ENCODE measurements at regions not wholly inside any gene's neighbourhood (a gene's known extent, or its start where the extent isn't known, plus 50 kb on each side); places are given as distances from the start of the nearest gene placed in this dataset.

DNA sequence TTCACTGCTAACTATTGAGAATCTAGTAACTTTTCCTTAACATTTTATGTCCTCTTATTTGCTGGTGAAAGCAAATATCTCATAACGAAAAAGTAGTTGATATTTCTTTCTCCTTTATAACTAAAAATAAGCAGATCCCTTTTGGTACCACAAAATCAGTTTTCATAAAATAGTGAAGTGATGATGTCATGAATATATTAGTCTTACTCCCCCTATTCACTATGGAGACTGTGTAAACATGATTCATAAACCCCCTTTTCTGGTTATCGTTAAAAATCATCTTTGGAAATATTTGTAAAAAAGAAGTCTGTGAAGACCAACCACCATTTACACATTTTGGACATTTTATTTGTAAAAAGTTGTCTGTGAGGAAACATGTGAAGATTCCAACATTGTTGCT, 734.9 kb downstream of the NUP35 start:
- H3K36me3 ChIP-seq = no peaks in the 10 kb centered on the region
- no peak for DNase-seq
- no peaks in the 10 kb centered on the region for H3K27me3 ChIP-seq
- no peak overlapping the region for H3K4me3 ChIP-seq
- H3K27ac ChIP-seq = no peak overlapping the region
- no peaks in the 10 kb centered on the region for H3K4me1 ChIP-seq
- TF ChIP-seq POLR2A (IDR thresholded peaks at IDR 0.05) (no peak), POLR2AphosphoS5 (IDR thresholded peaks at IDR 0.05) (no peak), EP300 (IDR thresholded peaks at IDR 0.05) (no peak)
- TF ChIP-seq, protein P1, sequence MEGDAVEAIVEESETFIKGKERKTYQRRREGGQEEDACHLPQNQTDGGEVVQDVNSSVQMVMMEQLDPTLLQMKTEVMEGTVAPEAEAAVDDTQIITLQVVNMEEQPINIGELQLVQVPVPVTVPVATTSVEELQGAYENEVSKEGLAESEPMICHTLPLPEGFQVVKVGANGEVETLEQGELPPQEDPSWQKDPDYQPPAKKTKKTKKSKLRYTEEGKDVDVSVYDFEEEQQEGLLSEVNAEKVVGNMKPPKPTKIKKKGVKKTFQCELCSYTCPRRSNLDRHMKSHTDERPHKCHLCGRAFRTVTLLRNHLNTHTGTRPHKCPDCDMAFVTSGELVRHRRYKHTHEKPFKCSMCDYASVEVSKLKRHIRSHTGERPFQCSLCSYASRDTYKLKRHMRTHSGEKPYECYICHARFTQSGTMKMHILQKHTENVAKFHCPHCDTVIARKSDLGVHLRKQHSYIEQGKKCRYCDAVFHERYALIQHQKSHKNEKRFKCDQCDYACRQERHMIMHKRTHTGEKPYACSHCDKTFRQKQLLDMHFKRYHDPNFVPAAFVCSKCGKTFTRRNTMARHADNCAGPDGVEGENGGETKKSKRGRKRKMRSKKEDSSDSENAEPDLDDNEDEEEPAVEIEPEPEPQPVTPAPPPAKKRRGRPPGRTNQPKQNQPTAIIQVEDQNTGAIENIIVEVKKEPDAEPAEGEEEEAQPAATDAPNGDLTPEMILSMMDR (IDR thresholded peaks at IDR 0.05) = no peak
- no peaks in the 10 kb centered on the region for H3K9me3 ChIP-seq
- 76 to 82% methylated on average over 2 of the region's 2 CpGs for WGBS, 2 donors
- ATAC-seq (ENCODE audit: low FRiP score in 2 of 2) = no peak

DNA sequence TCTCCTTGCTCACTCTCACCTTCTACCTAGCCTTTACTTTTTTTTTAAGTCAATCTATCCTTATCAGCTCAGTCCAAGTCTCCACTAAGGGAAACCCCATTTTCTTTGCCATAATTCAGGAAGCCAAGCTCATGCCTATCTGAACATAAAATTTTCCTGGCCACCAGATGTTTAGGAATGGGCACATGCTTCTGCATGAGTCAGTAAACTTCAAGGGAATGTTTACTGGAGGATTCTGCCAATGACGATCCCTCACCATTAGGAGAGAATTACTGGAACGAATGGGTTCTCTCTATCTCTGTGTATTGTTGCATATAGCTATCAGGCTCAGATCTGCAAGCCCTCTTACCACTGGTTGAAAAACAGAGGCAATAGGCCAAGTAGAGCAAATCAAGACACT, 731.7 kb upstream of the ZNF804A start:
- Histone ChIP-seq H3K4me1 (no peaks in the 10 kb centered on the region), H3K36me3 (no peaks in the 10 kb centered on the region), H3K27ac (no peak overlapping the region), H3K27me3 (no peaks in the 10 kb centered on the region), H3K4me3 (no peak overlapping the region), H3K9me3 (no peaks in the 10 kb centered on the region)
- 82 to 87% methylated on average over 2 of the region's 2 CpGs for WGBS, 2 donors
- TF ChIP-seq, protein P1 (IDR thresholded peaks at IDR 0.05) = no peak
- TF ChIP-seq EP300 (IDR thresholded peaks at IDR 0.05) = no peak
- TF ChIP-seq POLR2AphosphoS5 (IDR thresholded peaks at IDR 0.05) = no peak
- no peak for TF ChIP-seq POLR2A (IDR thresholded peaks at IDR 0.05)
- no peak for ATAC-seq (ENCODE audit: low FRiP score in 2 of 2)
- DNase-seq = no peak

DNA sequence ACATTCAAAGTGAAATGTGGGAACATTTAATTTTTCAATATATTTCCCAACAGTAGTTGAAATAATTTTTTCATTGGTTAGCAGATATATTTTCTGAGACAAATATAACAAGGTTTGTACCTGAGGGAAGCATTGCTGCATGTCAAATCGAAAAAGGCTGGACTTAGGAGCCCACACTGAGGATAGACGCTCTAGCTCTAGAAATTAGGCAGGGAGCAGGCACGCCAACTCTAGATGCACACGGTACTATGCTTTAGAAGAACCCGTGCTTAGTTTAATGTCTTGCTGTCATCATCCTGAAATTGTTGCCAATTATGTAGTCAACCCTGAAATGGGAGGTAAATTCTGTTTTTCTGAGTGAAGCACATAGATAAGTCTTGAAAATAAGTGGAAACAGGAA, 731.1 kb upstream of the ZNF804A start:
- H3K36me3 ChIP-seq = no peaks in the 10 kb centered on the region
- TF ChIP-seq, protein P1 (IDR thresholded peaks at IDR 0.05) = no peak
- TF ChIP-seq POLR2AphosphoS5 (IDR thresholded peaks at IDR 0.05) (no peak), POLR2A (IDR thresholded peaks at IDR 0.05) (no peak), EP300 (IDR thresholded peaks at IDR 0.05) (no peak)
- DNase-seq (no peak), ATAC-seq (ENCODE audit: low FRiP score in 2 of 2) (no peak)
- H3K27ac ChIP-seq = no peak overlapping the region
- no peaks in the 10 kb centered on the region for H3K27me3 ChIP-seq
- H3K9me3 ChIP-seq = no peaks in the 10 kb centered on the region
- no peaks in the 10 kb centered on the region for H3K4me1 ChIP-seq
- WGBS, 2 donors = 71 to 91% methylated on average over 5 of the region's 5 CpGs
- H3K4me3 ChIP-seq = no peak overlapping the region

DNA sequence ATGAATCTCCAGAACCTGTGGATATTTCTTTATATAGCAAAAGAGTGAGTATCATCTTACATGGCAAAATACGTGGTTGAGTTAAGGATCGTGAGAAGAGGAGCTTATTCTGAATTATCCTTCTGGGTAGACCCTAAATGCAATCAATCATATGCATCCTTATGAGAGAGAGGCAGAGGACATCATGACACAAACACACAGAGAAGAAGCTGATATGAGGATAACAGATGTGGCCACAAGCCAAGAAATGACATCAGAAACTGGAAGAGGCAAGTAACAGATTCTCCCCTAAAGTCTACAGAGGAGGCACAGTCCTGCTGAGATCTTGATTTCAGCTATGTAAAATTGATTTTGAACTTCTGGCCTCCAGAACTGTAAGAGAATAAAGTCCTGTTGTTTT, 730.2 kb upstream of the ZNF804A start:
- Histone ChIP-seq H3K4me3 (no peak overlapping the region), H3K9me3 (no peaks in the 10 kb centered on the region), H3K4me1 (no peaks in the 10 kb centered on the region), H3K36me3 (no peaks in the 10 kb centered on the region), H3K27me3 (no peaks in the 10 kb centered on the region), H3K27ac (no peak overlapping the region)
- ATAC-seq (ENCODE audit: low FRiP score in 2 of 2) (no peak), DNase-seq (no peak)
- TF ChIP-seq POLR2A (IDR thresholded peaks at IDR 0.05) (no peak), POLR2AphosphoS5 (IDR thresholded peaks at IDR 0.05) (no peak), EP300 (IDR thresholded peaks at IDR 0.05) (no peak)
- TF ChIP-seq, protein P1 (IDR thresholded peaks at IDR 0.05) = no peak
- WGBS, 2 donors = 71 to 91% methylated on average over 2 of the region's 2 CpGs

DNA sequence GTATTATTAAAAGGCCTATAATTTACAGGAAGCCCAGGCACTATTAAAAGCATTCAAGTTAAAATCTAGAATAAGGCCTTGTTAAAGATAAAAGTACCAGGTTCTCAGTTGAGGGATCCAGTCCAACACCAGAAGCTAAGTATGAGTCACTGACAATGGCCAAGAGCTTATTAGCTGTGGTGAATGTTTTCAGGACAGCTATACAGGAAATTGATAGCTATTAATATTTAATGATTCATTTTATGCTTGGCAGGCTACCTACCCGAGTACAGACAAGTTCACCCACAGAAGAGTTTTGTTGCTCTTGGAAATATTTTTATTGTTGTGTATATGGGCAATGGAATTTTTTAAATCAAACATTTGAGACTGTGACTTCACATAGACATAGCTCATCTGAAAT, 729.6 kb upstream of the ZNF804A start:
- no peaks in the 10 kb centered on the region for H3K4me1 ChIP-seq
- H3K27me3 ChIP-seq = no peaks in the 10 kb centered on the region
- no peak for DNase-seq
- 28 to 45% methylated on average over 1 of the region's 1 CpG for WGBS, 2 donors
- no peak overlapping the region for H3K27ac ChIP-seq
- TF ChIP-seq, protein P1 (IDR thresholded peaks at IDR 0.05) = no peak
- TF ChIP-seq POLR2AphosphoS5 (IDR thresholded peaks at IDR 0.05) (no peak), EP300 (IDR thresholded peaks at IDR 0.05) (no peak), POLR2A (IDR thresholded peaks at IDR 0.05) (no peak)
- no peaks in the 10 kb centered on the region for H3K9me3 ChIP-seq
- no peaks in the 10 kb centered on the region for H3K36me3 ChIP-seq
- ATAC-seq (ENCODE audit: low FRiP score in 2 of 2) = no peak
- H3K4me3 ChIP-seq = no peak overlapping the region
